SW 1271 (cell line): ENCODE measurements at regions not wholly inside any gene's neighbourhood (a gene's known extent, or its start where the extent isn't known, plus 50 kb on each side); places are given as distances from the start of the nearest gene placed in this dataset.
A peak's percentile ranks its signal among the peaks of the same experiment; 100 is the strongest.

Experiments used
- DNase-seq, 2 experiments: peaks; one replicate each; lab custom pipeline; 2025; lab: John Stamatoyannopoulos, UW

DNA sequence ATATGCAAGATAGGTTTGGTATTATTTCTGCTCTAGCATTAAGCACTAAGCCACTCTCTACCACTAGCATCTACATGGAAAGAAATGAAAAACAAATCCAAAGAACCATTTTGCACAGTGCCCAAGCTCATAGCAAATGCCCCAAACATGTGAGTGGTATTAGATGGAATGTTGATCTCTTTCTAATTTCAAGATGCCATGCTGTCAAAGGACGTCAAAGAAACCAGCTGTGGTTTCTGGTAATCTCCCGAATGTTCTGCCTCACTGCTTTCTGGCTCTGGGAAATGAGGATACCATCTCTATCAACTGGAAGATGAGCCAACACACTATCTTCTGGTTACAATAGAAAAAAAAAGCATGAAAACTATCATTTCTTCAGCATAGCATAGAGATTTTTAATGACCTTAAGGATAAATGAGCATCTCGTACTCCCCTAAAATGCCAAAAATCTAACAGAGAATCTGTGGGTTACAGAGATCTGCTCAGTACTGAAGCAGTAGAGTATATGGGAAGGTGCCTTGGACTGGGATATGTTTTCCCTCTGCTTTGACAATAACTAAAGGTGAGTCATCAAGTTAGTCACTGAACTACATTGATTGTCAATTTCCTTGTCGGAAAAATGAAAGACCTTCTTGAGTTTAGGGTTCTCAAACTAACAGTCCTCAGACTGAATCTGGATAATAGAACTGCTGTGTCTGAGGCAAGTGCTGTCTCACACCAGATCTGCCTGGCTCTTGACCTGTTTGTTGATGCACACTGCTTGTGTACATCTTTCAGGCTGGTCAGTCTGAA lies 244.8 kb upstream of the NCKAP5 start:
- peak; percentile 13 to 31 for DNase-seq

DNA sequence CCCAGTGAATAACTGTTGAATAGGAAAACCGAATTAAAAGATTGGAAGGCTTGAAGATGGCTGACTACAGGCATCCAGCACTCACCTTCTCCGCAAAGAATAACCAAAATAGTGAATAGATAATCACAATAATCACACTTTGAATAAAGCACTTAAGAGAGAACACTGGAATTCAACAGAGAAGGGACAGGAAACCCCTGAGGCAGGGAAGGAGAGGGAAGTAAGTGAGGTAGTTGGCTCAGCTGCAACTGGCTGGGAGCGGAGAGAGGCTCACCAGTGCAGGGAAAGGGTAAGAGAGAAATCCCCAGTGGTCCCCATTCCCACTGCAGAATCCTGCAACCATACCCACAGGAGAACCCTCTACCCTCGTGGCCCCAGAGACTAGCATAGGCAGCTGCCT lies 246.6 kb upstream of the NCKAP5 start:
- no peak for DNase-seq

DNA sequence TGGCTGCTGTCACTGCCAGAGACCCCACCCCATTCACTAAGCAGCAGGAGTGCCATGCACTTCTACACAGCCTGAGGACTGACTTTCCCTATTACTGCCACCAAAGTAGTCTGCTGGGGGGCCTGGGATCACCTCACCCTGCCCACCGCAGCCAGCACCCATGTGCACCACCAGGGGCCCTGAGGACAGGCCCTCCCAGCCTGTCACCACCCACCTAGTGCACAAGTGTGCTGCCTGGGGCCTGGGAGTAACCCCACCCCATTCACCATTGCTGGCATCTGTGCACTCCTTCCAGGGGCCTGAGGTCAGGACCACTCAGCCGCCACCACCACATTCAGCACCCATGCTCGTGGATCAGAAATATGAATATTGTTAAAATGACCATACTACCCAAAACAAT lies 247.8 kb upstream of the NCKAP5 start:
- DNase-seq, result no peak

DNA sequence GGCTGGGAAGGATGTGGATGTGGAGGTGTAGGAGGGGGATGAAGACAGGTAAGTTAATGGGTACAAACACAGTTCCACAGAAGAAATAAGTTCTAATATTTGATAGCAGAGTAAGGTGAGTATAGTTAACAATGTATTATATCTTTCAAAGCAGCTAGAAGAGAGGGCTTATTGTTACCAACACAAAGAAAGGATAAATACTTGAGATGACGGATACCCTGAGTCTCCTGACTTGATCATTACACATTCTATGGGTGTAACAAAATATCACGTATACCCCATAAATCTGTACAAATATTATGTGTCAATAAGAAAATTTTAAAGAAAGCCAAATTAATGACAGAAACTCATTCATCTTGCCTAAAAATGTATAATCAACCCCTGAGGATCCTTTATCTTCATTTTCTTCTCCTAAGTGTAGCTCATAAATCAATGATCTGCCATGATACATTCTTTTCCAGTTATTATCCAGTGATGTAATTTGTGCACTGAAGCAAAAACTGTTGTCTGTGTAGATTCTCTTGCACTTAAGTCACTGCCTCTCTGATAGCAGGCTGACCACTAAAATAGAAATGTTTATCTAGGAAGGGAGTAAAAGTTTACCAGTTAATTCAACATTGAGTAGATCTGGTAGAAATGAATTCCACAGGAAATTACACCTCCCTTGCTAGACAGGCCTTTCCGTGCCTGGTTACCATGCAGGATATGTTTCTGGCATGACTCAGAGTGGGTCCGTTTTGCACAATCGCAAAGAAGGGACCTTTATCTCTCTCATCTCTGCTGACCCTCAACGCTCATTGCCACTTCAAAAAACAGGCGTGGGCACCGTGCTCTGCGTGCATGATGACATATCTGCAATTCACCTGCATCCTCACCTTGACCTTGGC lies 249.7 kb upstream of the NCKAP5 start:
- DNase-seq, result peak; percentile 90 to 98

DNA sequence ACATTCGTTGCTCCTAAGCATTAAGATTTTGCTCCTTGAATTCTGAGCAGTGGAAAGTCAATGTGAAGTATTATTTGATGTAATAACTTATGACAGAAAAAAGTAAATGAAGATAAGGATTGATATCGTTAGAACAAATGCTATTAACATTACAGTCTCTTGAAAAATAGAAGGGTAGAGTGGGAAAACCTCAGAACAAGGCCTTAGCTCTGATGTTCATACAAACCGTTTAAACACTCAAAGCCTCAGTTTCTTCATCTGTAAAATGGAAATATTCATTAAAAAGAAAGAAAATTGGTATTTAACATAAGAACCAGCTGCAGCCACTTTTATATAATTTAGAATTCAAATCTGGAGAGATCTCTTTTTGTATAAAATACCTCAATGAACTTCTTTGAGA lies 250.4 kb upstream of the NCKAP5 start:
- no peak for DNase-seq

DNA sequence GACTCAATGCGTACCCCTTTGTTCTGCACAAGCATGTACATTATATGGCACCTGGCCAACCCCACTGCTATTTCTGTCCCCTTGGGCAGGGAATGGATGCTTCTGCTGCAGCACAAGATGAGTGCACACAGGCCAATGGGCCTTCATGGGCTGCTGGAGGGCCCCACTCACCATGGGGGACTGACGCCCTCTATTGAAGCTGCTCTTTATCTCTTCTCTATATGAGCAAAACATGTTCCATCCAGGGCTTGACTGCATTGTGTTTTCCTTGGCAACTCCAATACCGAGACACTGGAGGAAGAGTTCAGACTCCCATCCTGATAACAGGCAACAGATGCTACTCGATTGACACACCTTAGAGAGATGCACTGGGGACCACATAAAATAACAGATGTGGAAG lies 251.6 kb upstream of the NCKAP5 start:
- DNase-seq, result no peak

DNA sequence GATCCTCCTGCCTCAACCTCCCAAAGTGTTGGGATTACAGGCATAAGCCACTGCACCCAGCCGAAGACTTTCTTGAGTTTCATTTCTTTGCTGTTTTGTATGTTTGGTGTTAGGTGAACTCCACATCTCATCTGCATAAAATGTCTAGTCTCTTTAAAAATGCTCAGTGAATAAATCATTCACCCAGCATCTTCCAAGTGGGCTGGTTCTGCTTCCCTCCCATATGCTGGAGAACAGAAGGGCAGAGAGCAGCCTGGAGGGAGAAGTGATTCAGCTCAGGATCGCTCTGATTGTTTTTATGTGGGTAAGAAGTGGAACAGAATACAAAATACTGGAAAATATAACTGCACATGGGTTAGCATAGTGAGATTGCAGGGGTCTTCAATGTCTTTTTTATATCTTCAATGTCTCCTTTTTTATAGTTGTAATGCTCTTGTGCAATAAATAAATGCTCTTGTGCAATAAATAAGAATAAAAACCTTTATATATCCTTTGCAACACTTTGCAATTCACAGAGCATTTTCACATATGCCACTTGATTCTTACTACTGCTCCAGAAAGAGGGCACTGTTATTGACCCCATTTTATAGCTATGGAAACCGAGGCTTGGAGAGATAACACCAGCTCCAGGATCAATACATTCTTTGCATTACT lies 253.0 kb upstream of the NCKAP5 start:
- DNase-seq, result no peak

DNA sequence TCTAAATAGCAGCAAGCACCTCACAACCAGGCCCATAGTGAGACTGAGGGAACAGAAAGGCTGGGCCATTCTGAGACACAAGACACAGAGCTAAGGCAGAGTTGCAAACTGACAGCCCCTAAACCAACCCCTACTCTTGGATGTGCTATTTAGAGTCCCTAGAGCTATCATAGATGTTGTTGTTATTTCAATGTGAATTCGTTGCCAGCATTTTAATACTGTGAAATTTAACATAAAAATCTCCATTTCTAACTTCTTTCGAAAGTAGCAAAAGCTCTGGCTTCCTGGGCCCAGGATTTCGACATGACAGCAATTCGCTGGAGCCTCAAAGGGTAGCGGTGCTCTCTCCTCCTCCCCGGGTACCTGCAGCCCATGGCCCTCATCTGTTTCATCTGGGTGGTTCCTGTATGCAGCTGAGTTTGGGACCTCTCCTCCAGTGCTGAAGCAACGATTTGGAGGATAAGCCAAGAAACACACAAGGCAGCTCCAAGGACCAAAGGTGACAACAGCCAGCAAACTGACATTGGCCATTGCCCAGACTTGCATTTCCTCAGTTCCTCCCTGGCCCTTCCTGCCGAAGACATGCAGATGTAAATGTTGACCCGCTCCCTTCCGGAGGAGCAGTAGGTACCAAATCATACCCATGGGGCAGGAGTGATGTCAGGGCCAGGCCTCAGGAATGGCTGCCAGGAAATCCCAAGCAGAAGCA lies 254.4 kb upstream of the NCKAP5 start:
- no peak for DNase-seq

DNA sequence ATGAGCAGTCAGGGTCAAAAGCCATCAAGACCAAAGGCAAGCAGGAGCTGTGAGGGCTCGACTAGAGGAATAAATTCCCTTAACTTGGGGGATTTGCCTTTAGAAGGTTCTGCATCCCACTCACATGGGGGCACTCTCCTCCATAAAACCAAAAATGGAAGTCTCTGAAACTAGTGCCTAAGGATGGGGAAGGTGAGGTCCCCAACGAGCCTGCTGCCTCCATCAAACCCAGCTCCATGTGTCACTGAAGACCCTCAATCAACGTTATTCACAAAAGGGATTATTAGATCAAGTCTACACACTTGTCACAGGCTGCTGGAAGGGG lies 254.9 kb upstream of the NCKAP5 start:
- no peak for DNase-seq

DNA sequence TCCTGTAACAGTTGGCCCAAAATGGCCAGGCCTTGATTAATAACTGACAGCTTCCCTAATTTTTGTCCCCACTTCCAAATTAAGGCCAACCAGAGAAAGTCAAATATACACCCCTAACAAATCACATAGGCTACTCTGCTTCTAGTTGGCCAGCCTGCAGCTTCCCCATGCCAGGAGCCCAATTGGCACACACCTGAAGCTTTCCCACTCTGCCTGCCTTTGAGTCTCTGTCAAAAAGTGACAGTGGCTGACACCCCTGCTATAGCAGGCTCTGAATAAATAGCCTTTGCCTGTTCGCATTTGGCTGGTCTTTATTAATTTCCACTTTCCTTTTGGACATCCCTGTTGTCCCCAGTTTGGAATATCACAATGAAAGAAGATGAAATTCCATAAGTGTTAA lies 256.6 kb upstream of the NCKAP5 start:
- no peak for DNase-seq

DNA sequence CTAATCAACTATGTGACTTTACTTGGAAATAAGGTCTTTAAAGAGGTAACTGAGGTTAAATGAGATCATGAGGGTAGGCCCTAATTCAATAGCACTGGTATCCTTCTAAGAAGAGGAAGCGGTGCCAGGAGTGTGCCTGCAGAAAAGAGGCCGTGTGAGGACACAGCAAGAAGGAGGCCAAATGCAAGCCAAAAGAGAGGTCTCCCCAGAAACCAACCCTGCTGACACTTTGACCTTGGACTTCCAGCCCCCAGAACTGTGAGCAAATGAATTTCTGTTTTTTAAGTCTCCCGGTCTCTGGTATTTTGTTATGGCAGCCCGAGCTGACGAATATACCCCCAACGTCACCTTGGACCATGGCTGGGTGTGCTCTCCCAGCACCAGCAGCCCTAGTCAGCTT lies 257.5 kb upstream of the NCKAP5 start:
- no peak for DNase-seq

DNA sequence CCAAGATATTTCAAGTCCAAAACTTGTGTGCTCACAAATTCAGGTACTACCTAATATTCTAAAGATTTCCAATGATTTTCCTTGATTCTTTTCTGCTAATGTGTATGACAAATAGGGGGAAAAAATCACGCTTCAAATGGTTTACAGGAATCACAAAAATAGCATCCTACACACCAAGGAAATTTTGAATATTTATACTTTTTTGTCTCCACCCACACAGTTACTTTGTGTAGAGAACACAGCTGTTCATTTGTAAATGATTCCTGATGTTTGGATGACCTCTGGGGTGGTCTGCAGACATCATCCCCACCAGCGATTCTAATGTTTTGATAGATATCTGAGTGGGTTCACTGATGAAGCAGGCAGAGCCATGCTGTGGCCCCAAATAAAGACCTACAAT lies 260.6 kb upstream of the NCKAP5 start:
- DNase-seq, result no peak

DNA sequence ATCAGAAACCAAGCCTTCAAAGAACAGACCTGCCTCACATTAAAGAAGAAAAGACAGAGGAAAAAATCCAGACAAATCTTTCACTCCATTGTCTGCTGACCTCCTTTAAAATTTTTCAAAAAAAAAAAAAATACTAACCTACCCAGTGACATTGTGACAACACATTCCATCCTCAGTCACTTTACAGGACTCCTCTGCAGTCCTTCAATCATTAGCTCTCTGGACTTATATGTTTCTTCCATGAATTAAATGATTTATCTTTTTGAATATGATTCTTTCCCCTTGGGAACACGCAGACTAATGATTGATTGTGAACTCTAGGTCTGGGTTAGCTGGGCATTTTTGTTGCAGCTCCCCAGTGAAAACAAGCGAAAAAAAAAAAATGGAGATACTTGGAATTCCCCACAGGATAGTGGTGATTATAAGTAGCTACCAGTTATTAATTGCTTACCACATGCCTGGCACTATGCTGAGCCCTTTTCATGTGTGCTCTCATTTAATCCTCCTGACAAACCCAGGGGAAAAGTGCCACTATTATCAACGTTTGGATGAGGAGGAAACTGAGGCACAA lies 261.3 kb upstream of the NCKAP5 start:
- DNase-seq, result no peak

DNA sequence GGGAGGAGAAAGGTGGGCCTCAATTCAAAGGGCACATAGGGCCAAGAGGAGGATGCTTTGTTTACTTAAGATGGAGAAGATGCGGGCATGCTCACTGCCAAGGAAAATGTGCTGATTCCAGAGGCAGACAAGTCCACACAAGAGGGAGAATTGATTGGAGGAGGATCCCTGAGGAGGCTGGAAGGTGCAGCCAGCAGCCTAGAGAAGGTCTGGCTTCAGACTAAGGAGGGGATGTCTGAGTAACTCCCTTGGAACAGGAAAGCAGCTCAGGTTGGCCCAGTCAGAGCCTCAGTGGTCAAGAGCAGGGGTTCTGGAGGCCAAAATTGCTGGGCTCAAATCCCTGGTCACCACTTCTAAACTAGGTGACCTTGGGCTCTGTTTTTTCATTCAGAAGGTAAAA lies 265.5 kb upstream of the NCKAP5 start:
- no peak for DNase-seq

DNA sequence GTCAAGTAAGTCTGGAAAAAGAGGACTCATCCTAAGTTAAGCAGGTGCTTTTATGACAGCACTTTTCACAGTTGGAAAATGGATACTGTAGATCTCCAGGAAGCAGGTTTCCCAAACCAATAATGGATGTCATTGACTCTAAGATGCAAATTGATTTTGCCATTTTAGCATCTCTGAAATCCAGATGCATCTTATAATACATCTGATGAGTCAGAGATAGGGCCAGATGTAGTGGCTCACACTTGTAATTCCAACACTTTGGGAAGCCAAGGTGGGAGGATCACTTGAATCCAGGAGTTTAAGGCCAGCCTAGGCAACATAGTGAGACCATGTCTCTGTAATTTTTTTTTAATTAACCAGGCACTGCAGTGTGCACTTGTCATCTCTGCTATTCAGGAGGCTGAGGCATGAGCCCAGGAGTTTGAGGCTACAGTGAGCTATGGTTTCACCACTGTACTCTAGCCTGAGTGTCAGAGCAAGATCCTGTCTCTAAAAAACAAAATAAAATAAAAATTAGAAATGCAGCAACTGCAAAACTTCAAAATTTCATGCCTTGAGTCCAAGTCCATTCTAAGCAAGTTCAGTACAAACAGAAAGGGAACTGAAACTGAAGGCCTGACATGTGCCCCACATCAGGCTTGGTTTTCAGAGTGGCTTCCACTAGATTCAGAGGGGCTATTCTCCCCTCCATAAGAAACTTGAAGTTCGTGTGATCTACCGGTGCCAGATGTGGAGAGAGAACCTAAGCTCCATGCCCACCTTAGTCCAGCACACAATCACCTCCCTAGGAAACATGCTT lies 267.8 kb upstream of the NCKAP5 start:
- no peak for DNase-seq

DNA sequence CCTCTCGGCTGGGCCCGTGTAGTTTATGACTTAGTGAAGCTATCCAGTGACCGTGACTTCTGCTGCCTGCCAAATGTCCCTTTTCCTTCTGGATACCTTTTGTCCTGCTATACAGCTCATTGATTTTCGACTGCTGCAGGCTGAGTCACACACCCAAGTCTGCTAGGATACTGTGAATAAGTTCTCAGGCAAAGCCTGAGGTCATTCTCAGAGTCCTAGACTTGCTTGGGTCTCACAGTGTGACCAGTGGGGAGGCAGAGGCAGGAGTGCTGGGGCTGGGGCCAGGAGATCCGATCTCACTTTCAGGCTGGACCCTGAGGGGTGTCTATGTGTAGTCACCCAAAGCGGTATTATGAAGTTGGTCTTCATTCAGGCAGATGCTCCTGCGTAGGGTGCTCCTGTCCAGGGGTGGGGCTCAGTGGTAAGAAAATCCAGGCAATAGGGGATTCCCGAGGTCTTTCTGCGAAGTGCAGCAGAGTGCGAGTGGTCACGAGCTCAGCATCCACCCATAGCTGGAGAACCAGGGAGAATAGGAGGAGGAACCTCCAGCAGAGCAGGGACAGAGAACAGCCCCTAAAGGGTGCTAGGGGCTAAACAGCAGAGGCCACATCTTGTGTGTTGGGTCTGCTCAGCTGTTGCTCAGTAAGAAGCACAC lies 268.6 kb upstream of the NCKAP5 start:
- no peak for DNase-seq

DNA sequence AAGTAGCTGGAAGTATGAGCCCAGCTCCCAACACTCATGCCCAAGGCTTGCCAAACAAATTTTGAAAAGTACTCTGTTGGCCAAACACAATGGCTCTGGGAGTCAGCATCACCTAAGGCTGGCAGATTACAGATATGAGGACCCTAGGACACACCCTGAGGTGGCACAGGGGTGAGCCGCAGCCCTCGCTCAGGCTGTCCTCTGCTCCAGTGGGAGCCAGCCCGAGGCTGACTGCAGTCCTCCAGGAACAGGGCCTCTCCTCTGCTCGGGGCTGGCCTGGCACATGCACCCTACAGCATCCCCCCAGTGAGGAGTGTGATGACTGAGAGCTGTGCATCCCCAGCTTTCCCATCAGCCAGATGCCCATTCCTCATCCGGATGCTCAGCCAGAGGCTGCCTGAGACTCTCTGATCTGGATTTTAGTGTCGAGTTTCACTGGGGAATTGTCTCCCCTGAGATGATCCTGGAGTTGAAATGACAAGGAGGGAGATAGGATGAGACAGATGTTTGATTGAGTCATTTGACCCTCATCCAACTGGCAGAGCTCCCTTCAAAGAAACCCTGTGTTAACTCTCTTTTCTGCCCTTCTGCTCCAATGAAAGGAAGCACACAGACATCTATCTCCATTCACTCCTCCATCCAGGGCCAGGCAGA lies 269.3 kb upstream of the NCKAP5 start:
- DNase-seq, result no peak

DNA sequence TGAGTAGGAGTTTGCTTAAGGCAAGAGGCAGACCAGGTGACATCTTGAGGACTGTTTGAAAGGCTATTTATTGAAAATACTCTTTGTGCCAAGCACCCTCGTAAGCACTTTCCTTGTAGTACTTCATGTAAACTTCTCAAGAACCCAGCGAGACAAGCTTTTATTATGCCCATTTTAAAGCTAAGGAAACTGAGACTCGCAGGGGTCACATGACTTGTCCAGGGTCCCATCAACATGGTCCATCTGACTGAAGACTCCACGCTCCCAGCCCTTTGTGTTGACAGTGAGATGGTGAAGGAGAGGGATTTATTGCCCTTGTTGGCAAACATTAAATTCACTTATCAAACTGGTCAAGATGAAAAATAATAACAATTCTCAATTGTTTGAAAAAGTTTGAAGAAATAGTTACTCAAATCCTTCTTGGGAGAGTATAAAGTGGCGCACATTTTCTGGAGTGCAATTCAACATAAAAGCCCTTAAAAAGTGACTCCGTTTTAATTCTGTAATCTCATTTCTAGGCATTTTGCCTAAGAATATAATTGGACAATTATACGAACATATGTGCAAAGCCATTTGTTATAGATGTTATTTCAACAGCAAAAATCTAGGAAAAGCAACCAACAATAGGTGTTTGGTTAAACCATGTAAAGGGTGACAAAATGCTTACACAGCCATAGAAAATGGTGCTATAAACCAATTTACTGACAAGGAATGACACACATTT lies 270.5 kb upstream of the NCKAP5 start:
- DNase-seq, result no peak

DNA sequence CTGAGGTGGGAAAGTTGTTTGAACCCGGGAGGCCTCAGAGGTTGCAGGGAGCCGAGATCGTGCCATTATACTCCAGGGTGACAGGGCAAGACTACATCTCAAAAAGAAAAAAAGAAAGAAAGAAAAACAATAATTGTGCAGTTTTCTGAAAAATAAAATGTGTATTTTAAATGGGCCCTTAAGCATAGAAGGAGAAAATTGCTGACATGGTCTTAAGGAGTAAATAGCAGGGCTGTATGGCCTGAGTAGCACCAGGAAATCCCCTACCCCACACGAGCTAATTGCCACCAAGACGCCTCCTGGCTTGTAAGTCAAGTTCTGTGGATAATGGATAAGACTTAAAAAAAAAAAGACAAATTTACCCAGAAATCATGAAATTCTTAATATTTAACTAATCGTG lies 271.4 kb upstream of the NCKAP5 start:
- no peak for DNase-seq
